Right lobe of liver (tissue), 6 donors: ENCODE measurements at regions not wholly inside any gene's neighbourhood (a gene's known extent, or its start where the extent isn't known, plus 50 kb on each side); places are given as distances from the start of the nearest gene placed in this dataset.

Experiments
- ATAC-seq, 4 donors: fragments of 200-7000 bp; cut with Tn5 transposase; one replicate each; pipeline ENCODE4 v1.9.1; 2020; ENCODE audit warnings: mild to moderate bottlenecking in 4 of 4, moderate library complexity in 4 of 4
- DNase-seq, 3 donors: peaks; one replicate each; pipeline ENCODE4 v3.0.0-alpha.2; 2020
- H3K27ac ChIP-seq, 3 donors: fragments of 200-600 bp; one replicate each; pipeline ENCODE4 v1.8.0; 2022
- H3K27me3 ChIP-seq, 2 donors: fragments of 200-600 bp; one replicate each; pipeline ENCODE4 v1.8.0; 2022
- H3K36me3 ChIP-seq, 4 donors: fragments of 200-600 bp; sonication (generic) in 1 of 4; one replicate each; pipeline versions ENCODE4 v1.5.1 to v1.8.0; 2017 to 2022; ENCODE audit warnings: control low read depth in 1 of 4
- H3K4me1 ChIP-seq, 4 donors: fragments of 200-600 bp; sonication (generic) in 1 of 4; one replicate each; pipeline versions ENCODE4 v1.5.1 to v1.8.0; 2017 to 2022; ENCODE audit warnings: control low read depth in 1 of 4
- H3K4me3 ChIP-seq, 3 donors: fragments of 200-600 bp; one replicate each; pipeline ENCODE4 v1.8.0; 2022
- H3K9me3 ChIP-seq, 4 donors: fragments of 200-600 bp; sonication (generic) in 1 of 4; one replicate each; pipeline versions ENCODE4 v1.5.1 to v1.8.0; 2017 to 2022; ENCODE audit warnings: control low read depth in 1 of 4
- POLR2A ChIP-seq: fragments of 450-650 bp; IDR thresholded peaks from one replicate; pipeline ENCODE4 v1.6.1; 2017; ENCODE audit warnings: antibody characterized with exemption, mild to moderate bottlenecking
- WGBS: methylation state at CpG from one replicate; pipeline ENCODE4 v1.1.6; 2018; ENCODE audit warnings: low coverage, low lambda C conversion rate; ENCODE audit not compliant: insufficient coverage; ENCODE audit errors: missing lambda C conversion rate; 5-methylcytosine and 5-hydroxymethylcytosine counted together
- intact Hi-C, 2 donors: fragments of 100-400 bp; cut with DNase I; formaldehyde crosslinking; loops; one replicate each; pipeline versions ENCODE4 v1.11.2 to v1.14.1; 2022
- TF ChIP-seq, protein P1 (sequence below), 4 donors: fragments of 200-600 bp in 3 of 4; fragments of 450-650 bp in 1 of 4; IDR thresholded peaks; one replicate each; pipeline versions ENCODE4 v1.5.1 to v1.8.0; 2016 to 2022; ENCODE audit warnings: antibody characterized with exemption in 4 of 4, mild to moderate bottlenecking in 2 of 4
- donor health status: DM: no; HTN: yes; CAD: no.
- donor health status: DM: no; HTN: no; CAD: no.
- donor health status: DM: no; HTN: no; CAD: no.
- donor health status: DM: no; HTN: yes; CAD: no.
- donor health status: DM: no; HTN: yes; CAD: no.

DNA sequence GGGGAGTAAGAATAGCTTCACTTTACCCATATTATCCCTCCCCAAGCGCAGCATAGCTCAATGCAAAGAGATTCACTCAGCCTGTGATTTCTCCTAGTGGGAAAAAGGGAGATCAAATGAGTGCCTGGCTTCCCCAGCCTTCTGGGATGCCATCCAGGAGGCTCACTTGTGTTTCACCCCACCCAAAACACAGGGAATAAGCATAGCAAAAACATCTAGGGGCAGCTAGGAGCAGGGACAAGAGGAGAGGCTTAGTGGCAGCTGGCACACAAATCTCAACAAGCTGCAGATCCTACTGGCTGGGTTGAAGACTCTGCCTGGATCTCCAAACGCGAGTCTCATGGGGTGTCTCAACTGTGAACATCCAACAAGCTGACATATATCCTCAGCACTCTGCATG, 715.8 kb downstream of the RNF144B start:
- H3K4me1 ChIP-seq: no peaks in the 10 kb centered on the region
- H3K27ac ChIP-seq: no peak overlapping the region
- WGBS: 70% methylated on average over 1 of the region's 3 CpGs
- TF ChIP-seq, protein P1, sequence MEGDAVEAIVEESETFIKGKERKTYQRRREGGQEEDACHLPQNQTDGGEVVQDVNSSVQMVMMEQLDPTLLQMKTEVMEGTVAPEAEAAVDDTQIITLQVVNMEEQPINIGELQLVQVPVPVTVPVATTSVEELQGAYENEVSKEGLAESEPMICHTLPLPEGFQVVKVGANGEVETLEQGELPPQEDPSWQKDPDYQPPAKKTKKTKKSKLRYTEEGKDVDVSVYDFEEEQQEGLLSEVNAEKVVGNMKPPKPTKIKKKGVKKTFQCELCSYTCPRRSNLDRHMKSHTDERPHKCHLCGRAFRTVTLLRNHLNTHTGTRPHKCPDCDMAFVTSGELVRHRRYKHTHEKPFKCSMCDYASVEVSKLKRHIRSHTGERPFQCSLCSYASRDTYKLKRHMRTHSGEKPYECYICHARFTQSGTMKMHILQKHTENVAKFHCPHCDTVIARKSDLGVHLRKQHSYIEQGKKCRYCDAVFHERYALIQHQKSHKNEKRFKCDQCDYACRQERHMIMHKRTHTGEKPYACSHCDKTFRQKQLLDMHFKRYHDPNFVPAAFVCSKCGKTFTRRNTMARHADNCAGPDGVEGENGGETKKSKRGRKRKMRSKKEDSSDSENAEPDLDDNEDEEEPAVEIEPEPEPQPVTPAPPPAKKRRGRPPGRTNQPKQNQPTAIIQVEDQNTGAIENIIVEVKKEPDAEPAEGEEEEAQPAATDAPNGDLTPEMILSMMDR (IDR thresholded peaks at IDR 0.05): no peak
- no peak for TF ChIP-seq POLR2A
- no peaks in the 10 kb centered on the region for H3K27me3 ChIP-seq
- H3K9me3 ChIP-seq: no peaks in the 10 kb centered on the region
- ATAC-seq (no peak), DNase-seq (no peak)
- no peaks in the 10 kb centered on the region for H3K36me3 ChIP-seq
- intact Hi-C loops: no loop called here
- H3K4me3 ChIP-seq: no peak overlapping the region

DNA sequence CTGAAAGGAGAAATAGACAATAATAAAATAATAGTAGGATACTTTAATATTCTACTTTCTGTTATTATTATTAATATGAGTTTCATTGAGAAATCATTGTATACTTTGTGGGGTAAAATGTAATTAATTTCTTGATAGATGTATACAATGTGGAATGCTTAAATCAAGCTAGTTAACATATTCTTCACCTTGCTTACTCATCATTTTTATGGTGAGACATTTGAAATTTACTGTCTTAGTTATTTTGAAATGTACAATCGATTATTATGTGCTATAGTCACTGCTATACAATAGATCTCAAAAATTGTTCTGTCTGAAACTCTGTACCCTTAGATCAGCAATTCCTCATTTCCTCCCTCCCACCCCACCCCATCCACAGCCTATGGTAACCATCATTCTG, 720.3 kb downstream of the RNF144B start:
- ATAC-seq (no peak), DNase-seq (no peak)
- no peaks in the 10 kb centered on the region for H3K9me3 ChIP-seq
- H3K27me3 ChIP-seq: no peaks in the 10 kb centered on the region
- H3K27ac ChIP-seq: no peak overlapping the region
- WGBS: 88% methylated on average over 1 of the region's 1 CpG
- TF ChIP-seq, protein P1 (IDR thresholded peaks at IDR 0.05): no peak
- TF ChIP-seq POLR2A: no peak
- no peak overlapping the region for H3K4me3 ChIP-seq
- no peaks in the 10 kb centered on the region for H3K36me3 ChIP-seq
- no peaks in the 10 kb centered on the region for H3K4me1 ChIP-seq
- intact Hi-C loops: no loop called here

DNA sequence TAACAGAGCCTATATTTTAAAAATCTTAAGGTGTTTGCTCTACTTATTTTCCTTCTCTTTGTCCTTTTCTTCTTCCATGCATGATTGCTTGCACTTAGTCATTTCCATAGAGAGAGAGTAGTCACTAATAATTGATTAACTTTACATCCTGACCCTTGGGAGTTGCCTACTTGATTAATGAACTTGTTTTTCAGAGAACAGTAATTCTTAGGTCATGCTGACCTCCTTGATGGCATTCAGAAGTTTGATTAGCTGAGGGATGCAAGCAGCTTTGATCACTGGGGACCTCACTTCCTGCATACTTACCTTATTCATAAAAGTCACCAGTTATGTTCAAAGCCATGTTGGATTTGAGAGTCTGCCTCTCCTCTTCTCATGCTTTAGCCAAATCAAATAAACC, 715.6 kb upstream of the ID4 start:
- DNase-seq (no peak), ATAC-seq (no peak)
- Histone ChIP-seq H3K9me3 (no peaks in the 10 kb centered on the region), H3K4me1 (no peaks in the 10 kb centered on the region), H3K36me3 (no peaks in the 10 kb centered on the region), H3K27me3 (no peaks in the 10 kb centered on the region), H3K27ac (no peak overlapping the region), H3K4me3 (no peak overlapping the region)
- intact Hi-C loops: no loop called here
- TF ChIP-seq, protein P1 (IDR thresholded peaks at IDR 0.05): no peak
- no peak for TF ChIP-seq POLR2A

DNA sequence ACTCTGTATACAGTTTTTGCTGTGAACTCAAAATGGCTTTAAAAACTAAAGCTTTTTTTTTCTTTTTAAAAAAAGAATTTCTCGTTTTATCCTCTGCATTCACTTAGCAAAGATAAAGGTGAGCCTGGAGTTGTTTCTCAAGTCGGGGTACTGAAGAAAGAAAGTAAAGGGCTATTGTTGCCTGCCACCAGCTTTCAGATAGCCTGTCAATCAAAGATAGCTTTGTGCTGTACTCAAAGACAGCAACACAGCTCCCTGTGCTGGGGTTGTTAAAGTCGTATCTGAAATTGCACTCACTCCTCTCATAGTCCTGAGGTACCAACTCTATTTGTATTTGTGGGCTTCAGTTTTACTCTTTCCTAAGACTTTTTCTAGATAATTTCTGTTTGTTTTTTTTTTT, 710.1 kb upstream of the ID4 start:
- no peak for TF ChIP-seq POLR2A
- TF ChIP-seq, protein P1 (IDR thresholded peaks at IDR 0.05): no peak
- no peaks in the 10 kb centered on the region for H3K4me1 ChIP-seq
- H3K9me3 ChIP-seq: no peaks in the 10 kb centered on the region
- H3K4me3 ChIP-seq: no peak overlapping the region
- no peaks in the 10 kb centered on the region for H3K27me3 ChIP-seq
- no peaks in the 10 kb centered on the region for H3K36me3 ChIP-seq
- intact Hi-C loops: no loop called here
- no peak for ATAC-seq
- H3K27ac ChIP-seq: no peak overlapping the region
- 26% methylated on average over 3 of the region's 3 CpGs for WGBS
- DNase-seq: no peak

DNA sequence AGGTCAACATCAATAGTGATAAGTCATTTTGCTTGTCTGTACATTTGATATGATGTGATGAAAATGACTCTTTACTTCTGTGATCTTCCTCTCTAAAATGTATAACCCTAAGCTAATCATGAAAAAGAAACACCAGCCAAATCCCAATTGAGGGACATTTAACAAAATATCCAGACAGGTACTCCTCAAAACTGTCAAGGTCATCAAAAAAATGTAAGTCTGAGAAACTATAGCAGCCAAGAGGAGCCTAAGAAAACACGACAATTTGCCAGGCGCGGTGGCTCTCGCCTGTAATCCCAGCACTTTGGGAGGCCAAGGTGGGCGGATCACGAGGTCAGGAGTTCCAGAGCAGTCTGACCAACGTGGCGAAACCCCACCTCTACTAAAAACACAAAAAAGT, 708.5 kb upstream of the ID4 start:
- no peak overlapping the region for H3K27ac ChIP-seq
- WGBS: 69% methylated on average over 8 of the region's 8 CpGs
- no peaks in the 10 kb centered on the region for H3K36me3 ChIP-seq
- no peaks in the 10 kb centered on the region for H3K4me1 ChIP-seq
- no peaks in the 10 kb centered on the region for H3K27me3 ChIP-seq
- no peak overlapping the region for H3K4me3 ChIP-seq
- H3K9me3 ChIP-seq: no peaks in the 10 kb centered on the region
- no peak for ATAC-seq
- no peak for DNase-seq
- intact Hi-C loops: no loop called here
- no peak for TF ChIP-seq POLR2A
- TF ChIP-seq, protein P1 (IDR thresholded peaks at IDR 0.05): no peak
